GM18907 (cell line): ENCODE measurements at regions not wholly inside any gene's neighbourhood (a gene's known extent, or its start where the extent isn't known, plus 50 kb on each side); places are given as distances from the start of the nearest gene placed in this dataset.

Experiments used
- ATAC-seq: cut with Tn5 transposase; IDR thresholded peaks from one replicate; pipeline ENCODE4 v1.9.1; 2021; ENCODE audit warnings: mild to moderate bottlenecking, moderate library complexity; ENCODE audit not compliant: unreplicated experiment

GRCh38 chr7:68984306-68984705 is 614.0 kb upstream of the AUTS2 start:
- no peak for ATAC-seq

GRCh38 chr7:68994841-68995240 is 603.4 kb upstream of the AUTS2 start:
- no peak for ATAC-seq

GRCh38 chr7:68998136-68998535 is 600.1 kb upstream of the AUTS2 start:
- no peak for ATAC-seq

DNA sequence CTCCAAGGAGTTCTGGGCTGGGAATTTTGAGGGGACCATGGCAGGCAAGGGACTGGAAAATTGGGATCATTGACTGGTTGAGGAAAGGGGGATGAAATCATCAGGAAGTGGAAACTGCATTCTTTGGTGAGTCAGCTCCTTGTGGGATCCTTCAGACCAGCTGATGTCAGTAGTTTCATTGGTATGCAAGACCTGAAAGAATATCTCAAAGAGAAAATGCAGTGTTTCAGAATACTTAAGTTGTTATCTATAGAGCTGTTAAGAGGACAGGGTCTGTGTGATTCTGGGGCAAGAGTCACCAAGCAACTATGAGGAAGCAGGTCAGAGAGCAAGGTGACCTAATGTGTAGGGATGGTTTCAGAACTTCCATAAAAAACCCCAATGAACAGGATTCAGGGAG is 595.9 kb upstream of the AUTS2 start:
- ATAC-seq = no peak

GRCh38 chr7:69012149-69012548 is 586.1 kb upstream of the AUTS2 start:
- no peak for ATAC-seq

DNA sequence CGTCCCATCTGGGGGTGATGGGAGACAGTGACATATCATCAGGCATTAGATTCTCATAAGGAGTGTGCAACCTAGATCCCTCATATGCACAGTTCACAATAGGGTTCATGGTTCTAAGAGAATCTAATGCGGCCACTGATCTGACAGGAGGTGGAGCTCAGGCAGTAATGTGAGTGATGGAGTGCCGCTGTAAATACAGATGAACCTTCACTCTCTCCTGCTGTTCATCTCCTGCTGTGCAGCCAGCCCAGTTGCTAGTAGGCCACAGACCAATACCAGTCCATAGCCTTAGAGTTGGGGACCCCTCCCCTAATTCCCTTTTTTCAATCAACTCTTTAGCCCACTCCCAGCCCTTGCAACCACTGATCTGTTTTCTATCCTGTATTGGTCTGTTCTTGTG is 581.1 kb upstream of the AUTS2 start:
- no peak for ATAC-seq

GRCh38 chr7:69018200-69018599 is 580.1 kb upstream of the AUTS2 start:
- no peak for ATAC-seq

DNA sequence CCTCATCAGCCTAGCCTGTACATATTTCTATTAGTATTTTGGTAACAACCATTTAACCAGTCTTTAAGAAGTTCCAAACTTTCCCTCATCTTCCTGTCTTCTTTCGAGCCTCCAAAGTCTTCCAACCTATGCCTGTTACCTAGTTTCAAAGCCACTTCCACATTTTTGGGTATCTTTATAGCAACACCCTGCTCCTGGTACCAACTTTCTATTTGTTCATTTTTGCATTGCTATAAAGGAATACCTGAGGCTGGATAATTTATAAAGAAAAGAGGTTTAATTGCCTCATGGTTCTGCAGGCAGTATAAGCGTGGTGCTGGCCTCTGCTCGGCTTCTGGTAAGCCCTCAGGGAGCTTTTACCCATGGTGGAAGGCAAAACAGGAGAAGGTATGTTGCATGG is 578.8 kb upstream of the AUTS2 start:
- ATAC-seq = no peak

DNA sequence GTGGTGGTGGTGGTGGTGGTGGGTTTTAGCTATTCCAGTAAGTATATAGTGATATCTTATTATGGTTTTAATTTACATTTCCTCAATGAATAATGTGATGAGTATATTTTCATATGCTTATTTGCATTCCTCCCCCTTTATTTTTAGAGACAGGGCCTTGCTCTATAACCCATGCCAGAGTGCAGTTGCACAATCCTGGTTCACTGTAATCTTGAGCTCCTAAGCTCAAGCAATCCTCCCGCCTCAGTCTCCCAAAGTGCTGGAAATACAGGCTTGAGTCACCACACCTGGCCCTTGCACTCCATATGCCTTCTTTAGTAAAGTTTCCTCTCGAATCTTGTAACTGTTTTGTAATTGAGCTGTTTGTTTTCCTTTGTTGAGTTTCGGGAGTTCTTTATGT is 577.7 kb upstream of the AUTS2 start:
- no peak for ATAC-seq

- ATAC-seq = no peak
These were observed 573.0 kb upstream of the AUTS2 start for GRCh38 chr7:69025249-69025648.

GRCh38 chr7:69032848-69033247 is 565.4 kb upstream of the AUTS2 start:
- ATAC-seq = no peak

- no peak for ATAC-seq
These were observed 562.4 kb upstream of the AUTS2 start for GRCh38 chr7:69035826-69036225.

DNA sequence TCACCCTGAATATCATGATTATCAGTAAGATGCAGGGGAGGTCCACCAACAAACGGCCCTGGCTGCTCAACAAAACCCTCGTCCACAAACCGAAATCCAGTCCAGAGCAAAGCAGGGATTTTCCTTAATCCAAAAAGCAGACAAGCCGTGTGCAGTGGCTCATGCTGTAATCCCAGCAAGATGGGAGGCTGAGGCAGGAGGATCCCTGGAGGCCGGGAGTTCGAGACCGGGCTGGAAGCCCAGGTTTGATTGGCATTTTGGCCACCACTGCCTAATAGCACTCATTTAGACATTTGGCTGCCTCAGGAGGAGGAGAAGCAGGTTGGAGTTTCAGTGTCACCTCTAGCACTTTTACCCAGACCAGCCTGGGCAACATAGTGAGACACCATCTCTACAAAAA is 562.0 kb upstream of the AUTS2 start:
- no peak for ATAC-seq

- ATAC-seq = no peak
These were observed 559.4 kb upstream of the AUTS2 start for GRCh38 chr7:69038915-69039314.

- no peak for ATAC-seq
These were observed 556.1 kb upstream of the AUTS2 start for GRCh38 chr7:69042138-69042537.

GRCh38 chr7:69047151-69047754 is 551.0 kb upstream of the AUTS2 start:
- no peak for ATAC-seq

- ATAC-seq = no peak
These were observed 548.9 kb upstream of the AUTS2 start for GRCh38 chr7:69049326-69049725.

GRCh38 chr7:69052447-69052846 is 545.8 kb upstream of the AUTS2 start:
- no peak for ATAC-seq

- no peak for ATAC-seq
These were observed 537.8 kb upstream of the AUTS2 start for GRCh38 chr7:69060516-69060915.

- no peak for ATAC-seq
These were observed 536.1 kb upstream of the AUTS2 start for GRCh38 chr7:69062020-69062765.

- ATAC-seq = no peak
These were observed 530.9 kb upstream of the AUTS2 start for GRCh38 chr7:69067397-69067796.

- ATAC-seq = no peak
These were observed 527.8 kb upstream of the AUTS2 start for GRCh38 chr7:69070476-69070875.

DNA sequence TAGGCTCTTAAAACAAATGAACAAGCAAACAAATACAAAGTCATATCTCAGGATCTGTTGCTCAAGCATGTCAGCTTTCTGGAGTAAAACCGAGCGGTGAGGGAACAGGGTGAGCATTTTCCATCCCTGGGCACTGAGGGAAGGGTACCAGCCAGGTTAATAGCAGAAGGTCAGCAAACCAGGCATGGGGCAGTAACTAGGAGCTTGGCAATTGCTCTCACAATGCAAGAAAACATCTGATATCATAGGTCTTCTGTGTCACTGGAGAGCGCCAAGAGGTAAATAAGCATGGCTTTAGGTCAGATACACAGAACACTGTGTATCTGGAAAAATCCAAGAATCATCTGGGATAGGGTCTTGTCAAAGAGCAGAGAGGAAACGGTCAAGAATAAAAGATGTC is 521.7 kb upstream of the AUTS2 start:
- ATAC-seq = no peak
